CD4-positive, alpha-beta T cell (primary cell): ENCODE measurements at regions not wholly inside any gene's neighbourhood (a gene's known extent, or its start where the extent isn't known, plus 50 kb on each side); places are given as distances from the start of the nearest gene placed in this dataset.

Experiments used
- ATAC-seq: fragments of 200-7000 bp; cut with Tn5 transposase; one replicate; pipeline ENCODE4 v1.10.0; 2022; ENCODE audit warnings: mild to moderate bottlenecking; ENCODE audit not compliant: poor library complexity
- CTCF ChIA-PET: fragments of 350-600 bp; sonication (Branson Sonifier 250); formaldehyde crosslinking; loops from one replicate; lab custom pipeline; 2021; ENCODE audit warnings: antibody characterized with exemption, inconsistent platforms; lab: Charles Lee
- POLR2A ChIA-PET: fragments of 350-600 bp; sonication (Branson Sonifier 250); formaldehyde crosslinking; loops from one replicate; lab custom pipeline; 2021; ENCODE audit warnings: antibody characterized with exemption, inconsistent platforms; lab: Charles Lee
- DNase-seq, 14 experiments: peaks; one replicate each; pipeline ENCODE4 v3.0.0-alpha.2; 2013 to 2020; ENCODE audit warnings: mixed read lengths in 2 of 14
- H3K27ac ChIP-seq, 2 donors: one replicate each; pipeline versions ENCODE4 v1.5.1 to v1.7.0; 2013; ENCODE audit warnings: low read length in 2 of 2, low read depth in 1 of 2, mild to moderate bottlenecking in 1 of 2
- H3K27me3 ChIP-seq, 2 experiments: 1 replicate in 1 of 2; 2 replicates in 1 of 2; pipeline versions ENCODE4 v1.6.1 to v1.7.0; 2013; ENCODE audit warnings: low read length in 2 of 2, control low read depth in 1 of 2, mild to moderate bottlenecking in 1 of 2, moderate library complexity in 1 of 2; ENCODE audit not compliant: insufficient read depth in 2 of 2, control insufficient read depth in 1 of 2
- H3K36me3 ChIP-seq: one replicate; pipeline ENCODE4 v1.6.1; 2013; ENCODE audit warnings: low read length, control low read depth; ENCODE audit not compliant: insufficient read depth
- H3K4me1 ChIP-seq: one replicate; pipeline ENCODE4 v1.6.1; 2013; ENCODE audit warnings: low read length, control low read depth; ENCODE audit not compliant: insufficient read depth
- H3K4me3 ChIP-seq: one replicate; pipeline ENCODE4 v1.5.1; 2013; ENCODE audit warnings: mild to moderate bottlenecking, low read length, moderate library complexity
- H3K9me3 ChIP-seq, 2 experiments: 1 replicate in 1 of 2; 2 replicates in 1 of 2; pipeline versions ENCODE4 v1.6.1 to v1.7.0; 2013; ENCODE audit warnings: low read length in 2 of 2, mild to moderate bottlenecking in 2 of 2, control low read depth in 1 of 2, moderate library complexity in 1 of 2; ENCODE audit not compliant: control insufficient read depth in 1 of 2, insufficient read depth in 1 of 2
- H3K27ac Mint-ChIP-seq: one replicate; pipeline ENCODE4 v1.8.0; 2020; ENCODE audit warnings: mixed read lengths
- H3K27me3 Mint-ChIP-seq: one replicate; pipeline ENCODE4 v1.8.0; 2021; ENCODE audit warnings: mixed read lengths
- H3K36me3 Mint-ChIP-seq: one replicate; pipeline ENCODE4 v1.8.0; 2021; ENCODE audit warnings: low read depth, mixed read lengths
- H3K4me1 Mint-ChIP-seq: one replicate; pipeline ENCODE4 v1.8.0; 2021; ENCODE audit warnings: low read depth, mixed read lengths
- H3K4me3 Mint-ChIP-seq: one replicate; pipeline ENCODE4 v1.8.0; 2020; ENCODE audit warnings: mild to moderate bottlenecking, mixed read lengths
- H3K9me3 Mint-ChIP-seq: one replicate; pipeline ENCODE4 v1.8.0; 2020; ENCODE audit warnings: mixed read lengths
- intact Hi-C, 2 experiments: fragments of 100-400 bp; cut with DNase I in 1 of 2; cut with micrococcal nuclease in 1 of 2; formaldehyde crosslinking; loops; one replicate each; pipeline versions ENCODE4 v1.15.1 to v1.9.0; 2023 to 2025; cut with DNase I, micrococcal nuclease
- TF ChIP-seq, protein P1 (sequence below): fragments of 200-600 bp; IDR thresholded peaks from one replicate; pipeline ENCODE4 v1.8.0; 2022; ENCODE audit warnings: antibody characterized with exemption, mild to moderate bottlenecking

DNA sequence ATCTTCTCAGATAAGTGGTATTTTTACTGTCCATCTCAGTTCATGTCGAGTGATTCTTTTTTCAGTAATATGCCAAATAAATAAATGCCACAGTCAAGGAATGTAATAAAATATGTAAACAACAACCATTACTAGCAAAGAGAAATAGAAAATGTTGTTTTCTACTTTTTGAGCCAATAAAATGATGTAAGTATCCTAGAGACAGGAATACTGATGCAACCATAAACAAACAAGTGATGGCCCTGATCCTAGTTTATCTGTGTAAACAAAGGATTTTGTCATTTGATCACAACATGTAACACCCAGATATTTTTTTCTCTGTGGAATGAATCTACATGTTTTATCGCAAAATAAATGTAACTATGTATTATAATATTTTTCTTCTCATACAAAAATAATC, 1852.8 kb downstream of the EFNA5 start:
- no peak overlapping the region for H3K4me3 ChIP-seq
- intact Hi-C loops = no loop called here
- Mint-ChIP-seq H3K9me3 (peaks cover 15% of the 10 kb centered on the region), H3K27me3 (no peaks in the 10 kb centered on the region), H3K4me1 (no peaks in the 10 kb centered on the region), H3K27ac (no peak overlapping the region), H3K36me3 (no peaks in the 10 kb centered on the region), H3K4me3 (no peak overlapping the region)
- no peaks in the 10 kb centered on the region for H3K36me3 ChIP-seq
- DNase-seq = no peak
- H3K9me3 ChIP-seq = peaks cover 0 to 12% of the 10 kb centered on the region in 2 experiments
- ChIA-PET CTCF (interaction anchor here (0.5 kb wide), 1 partner anchor 35 kb away, joined by 3 read pairs; no protein-coding TSS in a partner anchor), POLR2A (no interaction called here)
- ATAC-seq = no peak
- TF ChIP-seq, protein P1, sequence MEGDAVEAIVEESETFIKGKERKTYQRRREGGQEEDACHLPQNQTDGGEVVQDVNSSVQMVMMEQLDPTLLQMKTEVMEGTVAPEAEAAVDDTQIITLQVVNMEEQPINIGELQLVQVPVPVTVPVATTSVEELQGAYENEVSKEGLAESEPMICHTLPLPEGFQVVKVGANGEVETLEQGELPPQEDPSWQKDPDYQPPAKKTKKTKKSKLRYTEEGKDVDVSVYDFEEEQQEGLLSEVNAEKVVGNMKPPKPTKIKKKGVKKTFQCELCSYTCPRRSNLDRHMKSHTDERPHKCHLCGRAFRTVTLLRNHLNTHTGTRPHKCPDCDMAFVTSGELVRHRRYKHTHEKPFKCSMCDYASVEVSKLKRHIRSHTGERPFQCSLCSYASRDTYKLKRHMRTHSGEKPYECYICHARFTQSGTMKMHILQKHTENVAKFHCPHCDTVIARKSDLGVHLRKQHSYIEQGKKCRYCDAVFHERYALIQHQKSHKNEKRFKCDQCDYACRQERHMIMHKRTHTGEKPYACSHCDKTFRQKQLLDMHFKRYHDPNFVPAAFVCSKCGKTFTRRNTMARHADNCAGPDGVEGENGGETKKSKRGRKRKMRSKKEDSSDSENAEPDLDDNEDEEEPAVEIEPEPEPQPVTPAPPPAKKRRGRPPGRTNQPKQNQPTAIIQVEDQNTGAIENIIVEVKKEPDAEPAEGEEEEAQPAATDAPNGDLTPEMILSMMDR = no peak
- H3K4me1 ChIP-seq = no peaks in the 10 kb centered on the region
- no peaks in the 10 kb centered on the region for H3K27me3 ChIP-seq
- H3K27ac ChIP-seq = no peak overlapping the region

DNA sequence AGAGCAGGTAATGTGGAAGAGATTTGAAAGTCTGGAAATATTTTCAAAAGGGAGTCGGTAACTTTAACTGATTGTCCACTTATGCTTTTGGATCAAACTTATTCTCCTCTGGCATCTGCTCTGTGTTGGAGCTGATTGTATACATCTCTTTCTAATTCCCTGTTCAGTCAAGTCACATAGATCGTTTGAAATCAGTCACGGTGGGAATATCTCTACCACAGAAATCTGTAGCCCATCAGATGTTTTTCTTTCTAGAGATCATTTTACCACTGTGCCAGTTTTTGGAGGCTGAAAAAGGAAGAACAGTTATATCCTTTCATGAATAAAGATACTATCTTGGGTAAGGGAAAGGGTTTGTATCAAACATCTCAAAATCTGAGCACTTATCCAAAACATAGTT, 1853.3 kb downstream of the EFNA5 start:
- Mint-ChIP-seq H3K27ac (no peak overlapping the region), H3K9me3 (peaks cover 16% of the 10 kb centered on the region), H3K27me3 (no peaks in the 10 kb centered on the region), H3K4me3 (no peak overlapping the region), H3K36me3 (no peaks in the 10 kb centered on the region), H3K4me1 (no peaks in the 10 kb centered on the region)
- no peak for ATAC-seq
- TF ChIP-seq, protein P1 = no peak
- intact Hi-C loops = no loop called here
- Histone ChIP-seq H3K9me3 (peaks cover 0 to 12% of the 10 kb centered on the region in 2 experiments), H3K27ac (no peak overlapping the region), H3K4me3 (no peak overlapping the region), H3K4me1 (no peaks in the 10 kb centered on the region), H3K27me3 (no peaks in the 10 kb centered on the region), H3K36me3 (no peaks in the 10 kb centered on the region)
- DNase-seq = no peak
- POLR2A ChIA-PET = no interaction called here
- CTCF ChIA-PET = no interaction called here

DNA sequence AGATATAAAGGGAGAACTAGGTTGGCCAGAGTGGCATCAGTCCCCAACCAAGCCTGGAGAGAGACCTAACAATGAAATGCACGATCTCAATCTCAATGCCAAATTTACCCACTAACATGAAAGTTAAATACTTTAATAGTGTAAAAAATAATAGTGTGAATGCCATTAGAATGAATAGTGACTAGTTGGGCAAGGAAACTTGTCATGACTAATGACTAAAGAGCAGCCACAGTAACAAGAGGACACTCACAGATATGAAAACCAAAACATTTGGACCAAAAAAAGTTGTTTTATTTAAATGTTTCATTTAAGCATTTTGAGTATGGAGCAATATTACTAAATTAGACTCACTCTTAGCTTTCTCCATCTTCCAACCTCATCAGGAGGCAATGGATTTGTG, 1853.8 kb downstream of the EFNA5 start:
- DNase-seq = no peak
- no peak for ATAC-seq
- no peaks in the 10 kb centered on the region for H3K27me3 Mint-ChIP-seq
- no peaks in the 10 kb centered on the region for H3K27me3 ChIP-seq
- no peak overlapping the region for H3K4me3 Mint-ChIP-seq
- CTCF ChIA-PET = no interaction called here
- POLR2A ChIA-PET = no interaction called here
- H3K9me3 Mint-ChIP-seq = peaks cover 16% of the 10 kb centered on the region
- no peak overlapping the region for H3K4me3 ChIP-seq
- no peaks in the 10 kb centered on the region for H3K36me3 ChIP-seq
- no peaks in the 10 kb centered on the region for H3K36me3 Mint-ChIP-seq
- TF ChIP-seq, protein P1 = no peak
- H3K27ac ChIP-seq = no peak overlapping the region
- intact Hi-C loops = no loop called here
- no peak overlapping the region for H3K27ac Mint-ChIP-seq
- peaks cover 1 to 9% of the 10 kb centered on the region in 2 experiments for H3K9me3 ChIP-seq
- H3K4me1 ChIP-seq = no peaks in the 10 kb centered on the region
- H3K4me1 Mint-ChIP-seq = no peaks in the 10 kb centered on the region
